T-helper 2 cell treated with Interferon-gamma antibody and Interleukin-4, amounts not matched to agents 5 μg/mL and 100 μg/mL, for 36 hours (primary cell): ENCODE measurements at regions not wholly inside any gene's neighbourhood (a gene's known extent, or its start where the extent isn't known, plus 50 kb on each side); places are given as distances from the start of the nearest gene placed in this dataset.

Experiments used
- DNase-seq: peaks from one replicate; pipeline ENCODE4 v3.0.0; 2021; ENCODE audit warnings: low spot score
- H3K27ac Mint-ChIP-seq: one replicate; pipeline ENCODE4 v1.8.0; 2021; ENCODE audit warnings: mild to moderate bottlenecking, mixed read lengths
- H3K27me3 Mint-ChIP-seq: one replicate; pipeline ENCODE4 v1.8.0; 2021; ENCODE audit warnings: low read depth, mixed read lengths
- H3K36me3 Mint-ChIP-seq: one replicate; pipeline ENCODE4 v1.8.0; 2021; ENCODE audit warnings: low read depth, mixed read lengths
- H3K4me1 Mint-ChIP-seq: one replicate; pipeline ENCODE4 v1.8.0; 2021; ENCODE audit warnings: low read depth, mixed read lengths
- H3K4me3 Mint-ChIP-seq: one replicate; pipeline ENCODE4 v1.8.0; 2022; ENCODE audit warnings: mild to moderate bottlenecking, moderate library complexity, mixed read lengths
- H3K9me3 Mint-ChIP-seq: one replicate; pipeline ENCODE4 v1.8.0; 2021; ENCODE audit warnings: mixed read lengths

DNA sequence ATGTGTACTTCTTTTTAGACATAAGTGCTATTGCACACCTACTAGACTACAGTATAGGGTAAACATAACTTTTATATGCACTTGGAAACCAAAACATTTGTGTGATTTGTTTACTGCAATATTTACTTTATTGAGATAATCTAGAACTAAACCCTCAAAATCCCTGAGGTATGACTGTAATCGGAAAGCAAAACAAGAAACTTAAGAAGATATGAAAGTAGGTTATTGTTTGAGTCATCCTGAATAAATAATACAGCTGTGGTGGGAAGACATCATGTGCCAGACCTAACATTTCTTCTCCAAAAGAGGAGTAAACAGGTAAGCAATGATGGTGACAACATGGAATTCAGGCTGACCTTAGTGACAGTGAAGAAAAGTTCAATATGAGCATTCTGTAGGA is 765.5 kb downstream of the OTOL1 start:
- Mint-ChIP-seq H3K4me1 (no peaks in the 10 kb centered on the region), H3K36me3 (no peaks in the 10 kb centered on the region), H3K27me3 (no peaks in the 10 kb centered on the region), H3K9me3 (peaks cover 10% of the 10 kb centered on the region), H3K4me3 (no peak overlapping the region), H3K27ac (no peak overlapping the region)
- DNase-seq: no peak

DNA sequence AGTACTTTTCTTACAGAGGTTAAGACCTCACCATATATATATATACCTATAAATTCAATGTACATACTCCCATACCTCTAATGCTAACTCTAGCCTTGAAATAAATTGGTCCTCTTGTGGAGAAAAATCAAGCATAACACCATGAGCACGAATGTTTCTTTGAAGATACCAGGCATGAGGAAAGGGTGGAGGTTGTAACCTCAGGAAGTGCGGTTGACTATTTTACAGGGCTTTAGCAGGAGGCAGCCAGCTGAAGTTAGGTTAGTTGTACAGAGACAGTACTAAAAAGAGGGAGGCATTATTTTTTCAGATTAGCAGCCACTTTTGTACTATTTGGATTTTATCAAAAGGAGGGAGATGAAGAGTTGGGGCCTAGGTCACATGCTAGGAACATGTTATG is 767.0 kb downstream of the OTOL1 start:
- Mint-ChIP-seq H3K4me1 (no peaks in the 10 kb centered on the region), H3K27me3 (no peaks in the 10 kb centered on the region), H3K9me3 (peaks cover 7% of the 10 kb centered on the region), H3K4me3 (no peak overlapping the region), H3K36me3 (no peaks in the 10 kb centered on the region), H3K27ac (no peak overlapping the region)
- DNase-seq: no peak

DNA sequence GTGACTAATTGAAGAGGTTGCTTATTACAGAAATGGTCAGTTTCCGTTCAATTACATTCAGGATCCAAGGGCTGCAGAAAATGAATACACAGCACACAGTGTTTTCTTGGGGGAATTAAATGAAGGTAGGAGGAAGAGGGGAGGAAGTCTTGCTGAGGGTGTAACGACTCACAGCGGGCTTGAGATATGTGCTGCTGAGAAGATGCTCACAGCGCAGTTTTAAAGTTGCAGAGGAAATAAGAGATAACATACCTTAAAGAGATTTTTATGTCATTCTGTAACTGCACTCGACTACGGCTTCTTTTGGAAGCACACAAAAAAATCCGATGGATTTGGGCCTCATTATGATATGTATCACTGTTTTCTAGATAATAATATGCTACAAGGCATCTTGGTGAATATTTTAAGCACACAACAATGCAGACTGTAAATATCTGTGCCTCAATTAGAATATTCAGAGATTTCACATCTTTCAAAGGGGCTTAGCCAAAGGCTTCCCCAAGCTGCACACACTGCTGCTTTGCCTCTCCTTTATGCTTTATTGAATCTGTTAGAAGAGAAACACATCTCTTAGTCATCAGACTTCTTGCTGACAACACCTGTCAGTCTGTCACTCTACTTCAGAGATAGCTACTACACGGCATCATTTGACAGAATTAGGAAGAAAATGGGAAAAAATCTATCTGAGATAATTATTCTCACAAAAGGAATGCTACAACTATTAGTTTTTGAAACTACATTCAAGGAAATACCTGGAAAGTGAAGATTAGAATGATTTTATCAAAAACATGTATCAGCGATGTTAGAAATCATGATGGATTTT is 773.2 kb downstream of the OTOL1 start:
- H3K4me3 Mint-ChIP-seq: no peak overlapping the region
- H3K36me3 Mint-ChIP-seq: no peaks in the 10 kb centered on the region
- H3K27me3 Mint-ChIP-seq: no peaks in the 10 kb centered on the region

DNA sequence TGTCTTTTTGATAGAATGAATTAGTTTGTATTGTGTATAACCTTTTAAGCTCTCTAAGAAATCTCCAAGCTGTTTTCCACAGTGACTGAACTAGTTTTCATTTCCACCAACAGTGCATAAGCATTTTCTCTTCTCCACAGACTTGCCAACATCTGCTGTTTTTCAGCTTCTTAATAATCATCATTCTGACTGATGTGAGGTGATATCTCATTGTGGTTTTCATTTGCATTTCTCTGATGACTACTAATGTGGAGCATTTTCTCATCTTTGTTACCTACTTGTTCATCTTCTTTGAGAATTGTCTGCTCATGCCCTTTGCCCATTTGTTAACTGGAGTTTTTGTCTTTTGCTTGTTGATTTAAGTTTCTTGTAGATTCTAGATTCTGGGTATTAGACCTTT is 777.5 kb downstream of the OTOL1 start:
- H3K36me3 Mint-ChIP-seq: no peaks in the 10 kb centered on the region
- H3K4me3 Mint-ChIP-seq: no peak overlapping the region
- H3K4me1 Mint-ChIP-seq: no peaks in the 10 kb centered on the region
- no peak for DNase-seq
- no peaks in the 10 kb centered on the region for H3K9me3 Mint-ChIP-seq
- H3K27ac Mint-ChIP-seq: no peak overlapping the region
- H3K27me3 Mint-ChIP-seq: no peaks in the 10 kb centered on the region

More for the DNA sequence above, 773.2 kb downstream of the OTOL1 start:
- DNase-seq: no peak
- no peaks in the 10 kb centered on the region for H3K4me1 Mint-ChIP-seq
- H3K27ac Mint-ChIP-seq: no peak overlapping the region
- no peaks in the 10 kb centered on the region for H3K9me3 Mint-ChIP-seq

DNA sequence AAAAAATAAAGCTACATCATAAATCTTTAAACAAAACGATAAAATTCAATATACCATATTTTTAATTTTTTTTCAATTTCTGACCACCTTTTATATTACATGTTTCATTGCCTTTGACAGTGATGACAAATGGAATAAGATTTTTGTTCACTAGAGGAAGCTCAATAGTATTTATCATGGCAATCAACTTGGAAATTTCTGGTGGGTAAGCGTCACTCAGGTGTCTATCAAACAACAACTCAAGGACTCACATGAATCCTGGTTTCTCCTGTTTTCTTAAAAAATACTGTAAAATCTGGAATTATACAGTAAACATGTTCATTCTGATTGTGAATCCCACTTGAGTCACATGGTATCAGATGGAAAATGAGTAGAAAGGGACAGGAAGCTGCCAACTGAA is 782.2 kb downstream of the OTOL1 start:
- H3K4me1 Mint-ChIP-seq: no peaks in the 10 kb centered on the region

DNA sequence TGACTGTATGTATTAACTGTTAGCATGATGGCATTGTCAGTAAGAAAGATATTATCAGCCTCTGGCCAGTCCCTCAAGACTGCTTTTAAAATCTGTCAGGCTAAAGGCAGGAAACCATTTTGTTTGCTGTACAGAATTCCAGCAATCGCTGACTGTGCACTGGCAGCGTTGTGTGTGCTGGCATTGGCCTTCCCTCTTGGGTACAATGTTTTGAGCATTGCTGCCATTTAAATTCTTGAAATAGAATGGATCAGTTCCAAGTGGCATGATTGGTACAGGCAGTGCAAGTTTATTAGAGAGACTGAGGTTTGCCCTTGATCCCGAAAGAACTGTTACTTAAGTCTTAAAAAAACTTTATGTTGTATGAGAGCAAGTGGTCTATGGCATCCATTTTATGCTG is 788.7 kb downstream of the OTOL1 start:
- H3K36me3 Mint-ChIP-seq: no peaks in the 10 kb centered on the region
- H3K4me1 Mint-ChIP-seq: no peaks in the 10 kb centered on the region
- no peak overlapping the region for H3K4me3 Mint-ChIP-seq

More for the DNA sequence above, 782.2 kb downstream of the OTOL1 start:
- Mint-ChIP-seq H3K27ac (no peak overlapping the region), H3K36me3 (no peaks in the 10 kb centered on the region), H3K9me3 (no peaks in the 10 kb centered on the region), H3K27me3 (no peaks in the 10 kb centered on the region), H3K4me3 (no peak overlapping the region)
- DNase-seq: no peak

DNA sequence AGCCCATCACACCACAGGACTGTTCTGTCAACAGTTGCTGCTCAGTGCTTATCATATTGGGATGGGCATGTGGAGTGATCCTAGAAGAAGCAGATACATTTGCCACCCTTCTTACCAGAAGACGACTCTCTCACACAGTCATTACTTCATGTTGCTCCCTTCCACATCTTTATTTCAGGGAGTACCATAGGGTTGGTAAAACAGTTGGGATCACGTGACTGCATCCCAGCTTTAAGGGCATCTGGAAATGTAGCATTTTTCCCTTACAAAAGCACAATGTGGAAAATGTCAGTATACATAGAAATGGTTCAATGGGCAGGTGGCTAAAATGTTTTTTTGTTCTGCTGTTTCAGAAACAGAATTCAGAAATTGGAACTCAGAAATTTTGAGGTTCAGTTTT is 791.0 kb downstream of the OTOL1 start:
- DNase-seq: no peak
- peaks cover 12% of the 10 kb centered on the region for H3K9me3 Mint-ChIP-seq
- no peak overlapping the region for H3K4me3 Mint-ChIP-seq
- no peak overlapping the region for H3K27ac Mint-ChIP-seq
- H3K27me3 Mint-ChIP-seq: no peaks in the 10 kb centered on the region
- H3K36me3 Mint-ChIP-seq: no peaks in the 10 kb centered on the region
- no peaks in the 10 kb centered on the region for H3K4me1 Mint-ChIP-seq

More for the DNA sequence above, 788.7 kb downstream of the OTOL1 start:
- no peak overlapping the region for H3K27ac Mint-ChIP-seq
- DNase-seq: no peak
- H3K9me3 Mint-ChIP-seq: peaks cover 5% of the 10 kb centered on the region
- no peaks in the 10 kb centered on the region for H3K27me3 Mint-ChIP-seq

DNA sequence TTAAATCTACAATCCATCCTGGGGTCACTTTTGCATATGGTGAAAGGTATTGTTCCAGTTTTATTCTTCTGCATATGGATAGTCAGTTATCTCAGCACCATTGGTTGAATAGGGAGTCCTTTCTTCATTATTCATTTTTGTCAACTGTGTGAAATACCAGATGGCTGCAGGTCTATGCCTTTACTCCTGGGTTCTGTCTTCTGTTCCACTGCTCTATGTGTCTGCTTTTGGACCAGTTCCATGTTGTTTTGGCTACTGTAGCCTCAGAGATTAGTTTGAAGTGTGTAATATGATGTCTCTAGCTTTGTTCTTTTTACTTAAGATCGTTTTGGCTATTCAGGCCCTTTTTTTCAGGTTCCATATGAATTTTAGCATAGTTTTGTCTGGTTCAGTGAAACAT is 795.8 kb downstream of the OTOL1 start:
- Mint-ChIP-seq H3K27ac (no peak overlapping the region), H3K27me3 (no peaks in the 10 kb centered on the region), H3K4me1 (no peaks in the 10 kb centered on the region), H3K9me3 (peaks cover 12% of the 10 kb centered on the region), H3K36me3 (no peaks in the 10 kb centered on the region), H3K4me3 (no peak overlapping the region)
- DNase-seq: no peak

DNA sequence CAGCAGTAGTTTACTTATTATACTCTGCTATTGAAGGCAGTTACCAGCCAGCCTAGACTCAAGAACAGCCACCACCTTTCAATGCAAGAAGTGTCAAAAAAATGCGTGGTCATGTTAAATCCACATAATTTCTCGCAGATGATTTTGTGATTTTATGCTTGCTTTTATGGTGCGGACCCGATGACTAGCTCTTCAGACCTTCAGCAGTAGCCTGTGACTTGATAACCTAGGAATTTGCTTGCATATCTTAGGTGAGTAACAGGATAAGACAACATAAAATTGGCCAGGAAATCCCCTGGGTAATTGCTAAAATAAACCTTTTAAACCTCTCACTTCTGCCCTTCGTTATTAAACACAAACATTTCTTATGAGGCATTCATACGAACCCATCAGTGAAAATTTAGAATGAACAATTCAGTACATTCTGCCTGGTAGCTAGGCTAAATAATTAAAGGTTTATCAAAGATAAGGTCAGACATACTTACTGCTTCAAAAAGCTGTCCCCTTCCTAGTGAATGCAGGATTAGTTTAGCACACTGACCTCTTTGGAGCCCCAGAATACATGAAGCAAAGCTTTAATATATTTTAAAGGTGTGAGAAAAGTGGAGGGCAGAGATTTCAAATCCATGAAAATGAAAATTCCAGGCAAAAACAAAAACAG is 798.8 kb downstream of the OTOL1 start:
- no peaks in the 10 kb centered on the region for H3K27me3 Mint-ChIP-seq
- no peaks in the 10 kb centered on the region for H3K4me1 Mint-ChIP-seq
- no peak overlapping the region for H3K27ac Mint-ChIP-seq
- DNase-seq: no peak
- H3K4me3 Mint-ChIP-seq: no peak overlapping the region
- peaks cover 12% of the 10 kb centered on the region for H3K9me3 Mint-ChIP-seq
- H3K36me3 Mint-ChIP-seq: no peaks in the 10 kb centered on the region

DNA sequence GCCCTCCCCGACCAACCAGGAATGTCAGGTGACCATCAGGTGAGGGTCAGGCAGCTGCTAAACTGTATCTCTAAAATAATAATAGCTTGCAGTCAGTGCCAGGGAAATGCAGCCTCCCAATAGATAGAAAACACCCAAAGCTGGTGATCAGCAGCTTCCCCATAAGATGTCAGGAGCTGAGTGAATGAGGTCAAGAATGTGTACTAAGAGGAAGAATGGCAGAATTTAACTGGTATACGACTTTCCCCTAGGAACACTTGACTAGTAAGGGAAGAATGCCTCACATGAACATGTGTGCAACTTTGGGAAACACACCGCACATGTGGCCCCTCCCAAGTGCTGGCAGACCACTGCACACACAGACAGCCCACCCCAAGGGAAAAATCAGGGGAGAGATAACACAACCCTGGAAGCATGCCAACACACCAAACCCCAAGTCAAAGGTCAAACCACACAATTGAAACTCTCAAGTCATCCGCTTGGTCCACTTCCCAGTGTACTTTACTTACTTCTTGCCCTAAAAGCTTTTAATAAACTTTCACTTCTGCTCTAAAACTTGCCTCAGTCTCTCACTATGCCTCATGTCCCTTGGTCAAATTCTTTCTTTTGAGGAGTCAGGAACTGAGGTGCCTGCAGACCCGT is 806.5 kb downstream of the OTOL1 start:
- H3K36me3 Mint-ChIP-seq: no peaks in the 10 kb centered on the region
- H3K27me3 Mint-ChIP-seq: no peaks in the 10 kb centered on the region
- no peak for DNase-seq
- H3K4me3 Mint-ChIP-seq: no peak overlapping the region
- H3K27ac Mint-ChIP-seq: no peak overlapping the region
- H3K9me3 Mint-ChIP-seq: no peaks in the 10 kb centered on the region
- H3K4me1 Mint-ChIP-seq: no peaks in the 10 kb centered on the region

DNA sequence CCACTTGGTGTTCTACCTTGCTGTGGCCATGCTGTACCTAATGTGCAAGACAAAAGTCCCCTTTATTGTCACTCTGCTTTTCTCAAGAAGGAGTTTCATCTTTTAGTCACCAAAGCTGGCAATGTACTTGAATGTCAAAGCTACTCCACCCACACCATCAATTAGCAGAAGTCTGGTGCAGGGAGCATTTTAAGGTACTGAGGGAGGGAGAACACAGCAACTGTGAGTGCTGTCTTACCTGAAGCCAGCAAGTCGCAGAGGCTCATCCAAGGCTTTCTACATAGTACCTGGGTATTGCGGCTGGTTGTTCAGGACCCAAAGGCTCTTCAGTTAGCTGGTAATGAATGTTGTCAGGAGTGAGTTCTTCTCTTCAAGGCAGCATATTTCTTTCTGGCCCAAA is 820.4 kb downstream of the OTOL1 start:
- Mint-ChIP-seq H3K27ac (no peak overlapping the region), H3K36me3 (no peaks in the 10 kb centered on the region), H3K27me3 (no peaks in the 10 kb centered on the region), H3K4me1 (no peaks in the 10 kb centered on the region), H3K9me3 (peaks cover 22% of the 10 kb centered on the region), H3K4me3 (no peak overlapping the region)
- DNase-seq: no peak

DNA sequence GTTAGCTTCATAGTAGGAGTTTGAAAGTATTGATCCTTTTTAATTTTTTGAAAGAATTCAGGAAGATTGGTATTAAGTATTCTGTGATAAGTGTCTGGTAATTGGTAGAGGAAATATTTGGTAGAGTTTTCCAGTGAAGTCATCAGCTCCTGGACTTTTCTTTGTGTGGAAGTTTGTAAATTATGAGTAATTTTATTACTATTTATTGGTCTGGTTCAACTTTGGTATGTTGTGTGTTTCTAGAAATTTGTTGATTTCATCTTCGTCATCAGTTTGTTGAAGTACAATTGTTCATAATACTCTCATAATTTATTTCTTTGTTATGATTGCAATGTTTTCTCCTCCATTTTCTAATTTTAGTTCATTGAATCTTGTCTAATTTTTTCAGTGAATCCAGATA is 832.0 kb downstream of the OTOL1 start:
- H3K4me1 Mint-ChIP-seq: no peaks in the 10 kb centered on the region
- H3K27me3 Mint-ChIP-seq: no peaks in the 10 kb centered on the region
- DNase-seq: no peak
- H3K27ac Mint-ChIP-seq: no peak overlapping the region
- peaks cover 29% of the 10 kb centered on the region for H3K9me3 Mint-ChIP-seq
- no peak overlapping the region for H3K4me3 Mint-ChIP-seq
- no peaks in the 10 kb centered on the region for H3K36me3 Mint-ChIP-seq

DNA sequence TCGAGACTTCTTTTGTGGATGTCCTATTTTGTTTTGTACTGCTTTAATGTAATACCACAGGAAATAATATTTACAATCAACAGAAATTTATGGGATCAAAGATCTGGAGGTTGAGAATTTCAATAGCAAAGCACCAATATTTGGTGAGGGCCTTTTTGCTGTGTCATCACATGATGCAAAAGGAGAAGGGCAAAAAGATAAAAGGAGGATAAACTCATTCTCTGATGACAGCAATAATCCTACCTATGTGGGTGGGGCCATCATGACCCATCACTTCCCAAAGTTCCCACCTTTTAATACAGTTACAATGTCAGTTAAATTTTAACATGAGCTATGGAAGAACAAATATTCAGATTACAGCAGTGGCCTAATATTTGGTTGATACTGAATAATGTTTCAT is 832.9 kb downstream of the OTOL1 start:
- DNase-seq: no peak
- H3K9me3 Mint-ChIP-seq: peaks cover 30% of the 10 kb centered on the region
- H3K4me1 Mint-ChIP-seq: no peaks in the 10 kb centered on the region
- no peak overlapping the region for H3K4me3 Mint-ChIP-seq
- no peak overlapping the region for H3K27ac Mint-ChIP-seq
- H3K36me3 Mint-ChIP-seq: no peaks in the 10 kb centered on the region
- no peaks in the 10 kb centered on the region for H3K27me3 Mint-ChIP-seq

DNA sequence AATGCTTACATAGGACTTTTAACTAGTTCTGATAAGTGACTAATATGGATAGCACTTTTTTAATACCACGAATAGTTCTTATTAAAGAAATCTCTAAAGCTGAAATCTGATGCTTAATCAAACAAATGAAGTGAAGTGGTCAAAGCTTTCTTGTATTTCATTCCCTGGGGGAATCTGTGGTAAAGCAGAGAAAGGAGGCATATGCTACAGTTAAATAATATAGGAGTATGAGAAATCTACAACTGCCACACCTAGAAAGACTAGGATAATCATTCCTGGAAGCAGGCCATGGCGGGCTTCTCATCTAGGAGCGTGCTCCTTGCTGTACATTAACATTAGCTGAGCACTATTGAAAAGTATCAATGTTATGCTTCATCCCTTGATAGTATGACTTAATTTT is 835.7 kb downstream of the OTOL1 start:
- Mint-ChIP-seq H3K9me3 (peaks cover 24% of the 10 kb centered on the region), H3K27ac (no peak overlapping the region), H3K27me3 (no peaks in the 10 kb centered on the region), H3K4me1 (no peaks in the 10 kb centered on the region), H3K4me3 (no peak overlapping the region), H3K36me3 (no peaks in the 10 kb centered on the region)
- DNase-seq: no peak
